SKM-1 (cell line): ENCODE measurements at regions not wholly inside any gene's neighbourhood (a gene's known extent, or its start where the extent isn't known, plus 50 kb on each side); places are given as distances from the start of the nearest gene placed in this dataset.

Source experiments
- DNase-seq: peaks from one replicate; lab custom pipeline; 2025; ENCODE audit not compliant: unreplicated experiment; lab: John Stamatoyannopoulos, UW

- no peak for DNase-seq
Observed at GRCh38 chr12:30508205-30508967, 187.3 kb downstream of the IPO8 start.

GRCh38 chr12:30507576-30507975, 188.1 kb downstream of the IPO8 start:
- no peak for DNase-seq

- no peak for DNase-seq
Observed at GRCh38 chr12:30506411-30506810, 189.3 kb downstream of the IPO8 start.

GRCh38 chr12:30501718-30502117, 194.0 kb downstream of the IPO8 start:
- DNase-seq: no peak

GRCh38 chr12:30500532-30500931, 195.1 kb downstream of the IPO8 start:
- DNase-seq: no peak

- DNase-seq: no peak
Observed at GRCh38 chr12:30485230-30485890, 210.3 kb downstream of the IPO8 start.

GRCh38 chr12:30484658-30485057, 211.0 kb downstream of the IPO8 start:
- no peak for DNase-seq

- DNase-seq: no peak
Observed at GRCh38 chr12:30482650-30483049, 213.0 kb downstream of the IPO8 start.

GRCh38 chr12:30473274-30473673, 222.4 kb downstream of the IPO8 start:
- no peak for DNase-seq

- DNase-seq: no peak
Observed at GRCh38 chr12:30466093-30466585, 229.5 kb downstream of the IPO8 start.

- DNase-seq: no peak
Observed at GRCh38 chr12:30463636-30464035, 232.0 kb downstream of the IPO8 start.

GRCh38 chr12:30462249-30462648, 233.4 kb downstream of the IPO8 start:
- DNase-seq: no peak

GRCh38 chr12:30461026-30461615, 234.5 kb downstream of the IPO8 start:
- no peak for DNase-seq

GRCh38 chr12:30458453-30458852, 237.2 kb downstream of the IPO8 start:
- DNase-seq: no peak

- no peak for DNase-seq
Observed at GRCh38 chr12:30457621-30458289, 237.9 kb downstream of the IPO8 start.

GRCh38 chr12:30450872-30451271, 244.8 kb downstream of the IPO8 start:
- no peak for DNase-seq

- DNase-seq: no peak
Observed at GRCh38 chr12:30450226-30450625, 245.4 kb downstream of the IPO8 start.

GRCh38 chr12:30448038-30448437, 247.6 kb downstream of the IPO8 start:
- DNase-seq: no peak

GRCh38 chr12:30447061-30447750, 248.5 kb downstream of the IPO8 start:
- DNase-seq: no peak

GRCh38 chr12:30442461-30442860, 253.2 kb downstream of the IPO8 start:
- no peak for DNase-seq
